ENCODE measurements at regions not wholly inside any gene's neighbourhood (a gene's known extent, or its start where the extent isn't known, plus 50 kb on each side); places are given as distances from the start of the nearest gene placed in this dataset.

GRCh38 chr14:55803873-55804553, 224.0 kb downstream of the KTN1 start:
- no peak for TF ChIP-seq CTCF (IDR thresholded peaks at IDR 0.05)
- TF ChIP-seq POLR2A (IDR thresholded peaks at IDR 0.05): no peak
- Histone ChIP-seq H3K36me3 (no peaks in the 10 kb centered on the region), H3K4me3 (replicated peaks in 1 of 3) (no peak overlapping the region), H3K27ac (no peak overlapping the region), H3K27me3 (no peaks in the 10 kb centered on the region), H3K9me3 (no peaks in the 10 kb centered on the region), H3K4me1 (peaks cover 0 to 12% of the 10 kb centered on the region in 2 donors)
- intact Hi-C loops (cut with DNase I): no loop called here
- WGBS, 2 donors: 86 to 94% methylated on average over 5 of the region's 5 CpGs
- no peak for DNase-seq

- no peaks in the 10 kb centered on the region for H3K36me3 ChIP-seq
- H3K27ac ChIP-seq: no peak overlapping the region
- H3K4me3 ChIP-seq (replicated peaks in 1 of 3): no peak overlapping the region
- TF ChIP-seq CTCF (IDR thresholded peaks at IDR 0.05) (no peak), POLR2A (IDR thresholded peaks at IDR 0.05) (no peak)
- no peaks in the 10 kb centered on the region for H3K27me3 ChIP-seq
- H3K9me3 ChIP-seq: no peaks in the 10 kb centered on the region
- DNase-seq: no peak
- 85 to 93% methylated on average over 3 of the region's 3 CpGs for WGBS, 2 donors
- peaks cover 0 to 12% of the 10 kb centered on the region in 2 donors for H3K4me1 ChIP-seq
- intact Hi-C loops (cut with DNase I): no loop called here
These were observed 225.2 kb downstream of the KTN1 start for GRCh38 chr14:55805250-55805649.

GRCh38 chr14:55807053-55807880, 227.3 kb downstream of the KTN1 start:
- 25 to 33% methylated on average over 17 of the region's 17 CpGs for WGBS, 2 donors
- peak overlapping the region in 1 of 3 donors; percentile 4 for H3K27ac ChIP-seq
- DNase-seq: peak; percentile 76 to 79
- peaks cover 0 to 12% of the 10 kb centered on the region in 2 donors for H3K4me1 ChIP-seq
- no peak for TF ChIP-seq CTCF (IDR thresholded peaks at IDR 0.05)
- TF ChIP-seq POLR2A (IDR thresholded peaks at IDR 0.05): no peak
- no peaks in the 10 kb centered on the region for H3K27me3 ChIP-seq
- intact Hi-C loops (cut with DNase I): no loop called here
- no peaks in the 10 kb centered on the region for H3K36me3 ChIP-seq
- no peak overlapping the region for H3K4me3 ChIP-seq (replicated peaks in 1 of 3)
- no peaks in the 10 kb centered on the region for H3K9me3 ChIP-seq

- Histone ChIP-seq H3K36me3 (no peaks in the 10 kb centered on the region), H3K27me3 (no peaks in the 10 kb centered on the region), H3K4me1 (peaks cover 0 to 12% of the 10 kb centered on the region in 2 donors), H3K27ac (peak overlapping the region in 1 of 3 donors; percentile 4), H3K9me3 (no peaks in the 10 kb centered on the region), H3K4me3 (replicated peaks in 1 of 3) (no peak overlapping the region)
- TF ChIP-seq CTCF (IDR thresholded peaks at IDR 0.05): no peak
- TF ChIP-seq POLR2A (IDR thresholded peaks at IDR 0.05): no peak
- intact Hi-C loops (cut with DNase I): no loop called here
- no peak for DNase-seq
- WGBS, 2 donors: 55 to 62% methylated on average over 2 of the region's 2 CpGs
These were observed 227.9 kb downstream of the KTN1 start for GRCh38 chr14:55807881-55808379.

GRCh38 chr14:55813630-55814029, 233.6 kb downstream of the KTN1 start:
- 87 to 88% methylated on average over 2 of the region's 2 CpGs for WGBS, 2 donors
- TF ChIP-seq CTCF (IDR thresholded peaks at IDR 0.05) (no peak), POLR2A (IDR thresholded peaks at IDR 0.05) (no peak)
- Histone ChIP-seq H3K4me1 (peaks cover 7 to 9% of the 10 kb centered on the region in 2 donors), H3K9me3 (no peaks in the 10 kb centered on the region), H3K36me3 (no peaks in the 10 kb centered on the region), H3K27me3 (no peaks in the 10 kb centered on the region), H3K4me3 (replicated peaks in 1 of 3) (no peak overlapping the region), H3K27ac (no peak overlapping the region)
- intact Hi-C loops (cut with DNase I): no loop called here
- DNase-seq: no peak

Measured in thyroid gland (tissue), 4 donors.